DMS53 (cell line): ENCODE measurements at regions not wholly inside any gene's neighbourhood (a gene's known extent, or its start where the extent isn't known, plus 50 kb on each side); places are given as distances from the start of the nearest gene placed in this dataset.

ENCODE experiments used
- DNase-seq: peaks from one replicate; lab custom pipeline; 2025; lab: John Stamatoyannopoulos, UW

- no peak for DNase-seq
These were observed 407.0 kb downstream of the PTPRU start for GRCh38 chr1:29643281-29643680.

- DNase-seq: no peak
These were observed 406.2 kb downstream of the PTPRU start for GRCh38 chr1:29642519-29642918.

- no peak for DNase-seq
These were observed 405.6 kb downstream of the PTPRU start for GRCh38 chr1:29641921-29642320.

- no peak for DNase-seq
These were observed 404.1 kb downstream of the PTPRU start for GRCh38 chr1:29640428-29640785.

- peak; percentile 18 for DNase-seq
These were observed 403.6 kb downstream of the PTPRU start for GRCh38 chr1:29639741-29640427.

GRCh38 chr1:29639156-29639736 lies 402.9 kb downstream of the PTPRU start:
- peak; percentile 23 for DNase-seq

GRCh38 chr1:29638281-29638680 lies 402.0 kb downstream of the PTPRU start:
- DNase-seq: no peak

- DNase-seq: no peak
These were observed 400.6 kb downstream of the PTPRU start for GRCh38 chr1:29636936-29637335.

- no peak for DNase-seq
These were observed 399.4 kb downstream of the PTPRU start for GRCh38 chr1:29635501-29636263.

- DNase-seq: no peak
These were observed 398.5 kb downstream of the PTPRU start for GRCh38 chr1:29634746-29635335.

GRCh38 chr1:29634324-29634723 lies 398.0 kb downstream of the PTPRU start:
- DNase-seq: no peak

GRCh38 chr1:29633771-29634170 lies 397.4 kb downstream of the PTPRU start:
- no peak for DNase-seq

GRCh38 chr1:29632806-29633615 lies 396.7 kb downstream of the PTPRU start:
- no peak for DNase-seq

- DNase-seq: no peak
These were observed 395.8 kb downstream of the PTPRU start for GRCh38 chr1:29631836-29632805.

GRCh38 chr1:29631361-29631760 lies 395.0 kb downstream of the PTPRU start:
- DNase-seq: no peak

GRCh38 chr1:29630756-29631155 lies 394.4 kb downstream of the PTPRU start:
- DNase-seq: no peak

GRCh38 chr1:29629814-29630516 lies 393.6 kb downstream of the PTPRU start:
- no peak for DNase-seq

GRCh38 chr1:29629401-29629800 lies 393.1 kb downstream of the PTPRU start:
- no peak for DNase-seq

- DNase-seq: no peak
These were observed 391.9 kb downstream of the PTPRU start for GRCh38 chr1:29628190-29628589.

GRCh38 chr1:29626726-29627125 lies 390.4 kb downstream of the PTPRU start:
- DNase-seq: no peak
